Neural cell (in vitro differentiated cells): ENCODE measurements at regions not wholly inside any gene's neighbourhood (a gene's known extent, or its start where the extent isn't known, plus 50 kb on each side); places are given as distances from the start of the nearest gene placed in this dataset.

Experiments
- EP300 ChIP-seq: fragments of 450-650 bp; conservative IDR thresholded peaks from 2 replicates; pipeline ENCODE4 v1.6.1; 2014; ENCODE audit warnings: antibody characterized with exemption, mild to moderate bottlenecking, moderate library complexity; ENCODE audit not compliant: poor library complexity, severe bottlenecking
- EZH2 ChIP-seq: fragments of 200-600, 300-800 bp; shearing (Covaris generic), sonication (generic); IDR thresholded peaks from 2 replicates; pipeline ENCODE4 v1.6.1; 2014; ENCODE audit warnings: antibody characterized with exemption, low read length, borderline replicate concordance, mild to moderate bottlenecking; ENCODE audit not compliant: insufficient read depth, poor library complexity, severe bottlenecking
- MXI1 ChIP-seq: fragments of 450-650 bp; conservative IDR thresholded peaks from 2 replicates; pipeline ENCODE4 v1.6.1; 2014; ENCODE audit warnings: antibody characterized with exemption, mild to moderate bottlenecking; ENCODE audit not compliant: poor library complexity, severe bottlenecking
- POLR2AphosphoS5 ChIP-seq: IDR thresholded peaks from 2 replicates; pipeline ENCODE4 v1.6.1; 2012
- RAD21 ChIP-seq: fragments of 450-650 bp; conservative IDR thresholded peaks from 2 replicates; pipeline ENCODE4 v1.6.1; 2014; ENCODE audit warnings: antibody characterized with exemption, mild to moderate bottlenecking, moderate library complexity
- SMC3 ChIP-seq: fragments of 450-650 bp; conservative IDR thresholded peaks from 2 replicates; pipeline ENCODE4 v1.6.1; 2014; ENCODE audit warnings: antibody characterized with exemption, mild to moderate bottlenecking, moderate library complexity; ENCODE audit not compliant: poor library complexity
- TAF1 ChIP-seq: IDR thresholded peaks from 2 replicates; pipeline ENCODE4 v1.6.1; 2012; ENCODE audit warnings: low read depth
- TF ChIP-seq, protein P1 (sequence below): fragments of 450-650 bp; IDR thresholded peaks from 2 replicates; pipeline ENCODE4 v1.5.1; 2014; ENCODE audit warnings: antibody characterized with exemption, mild to moderate bottlenecking, moderate library complexity; ENCODE audit not compliant: poor library complexity, severe bottlenecking
- TF ChIP-seq, protein P2 (sequence below): IDR thresholded peaks from 2 replicates; pipeline ENCODE4 v1.6.1; 2012; ENCODE audit warnings: borderline replicate concordance

DNA sequence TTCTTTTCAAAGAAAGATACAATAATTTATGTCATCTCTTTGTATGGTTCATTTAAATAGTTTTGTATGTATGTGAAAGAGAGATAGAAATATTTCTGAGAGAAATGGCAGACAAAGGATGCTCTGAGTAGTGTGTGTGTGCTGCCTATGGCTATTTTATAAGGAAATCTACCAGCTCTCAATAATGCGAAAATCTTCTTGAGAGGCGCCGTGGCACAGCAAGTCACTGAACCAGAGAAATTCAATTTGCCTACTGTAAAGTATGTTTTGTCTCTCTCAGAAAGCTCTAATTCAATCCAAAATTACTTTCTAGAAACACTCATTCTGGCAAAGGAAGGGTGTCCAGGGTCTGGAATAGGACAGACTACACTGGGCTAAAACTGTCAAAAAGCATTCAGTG is 1981.1 kb downstream of the EFNA5 start:
- TF ChIP-seq, protein P1, sequence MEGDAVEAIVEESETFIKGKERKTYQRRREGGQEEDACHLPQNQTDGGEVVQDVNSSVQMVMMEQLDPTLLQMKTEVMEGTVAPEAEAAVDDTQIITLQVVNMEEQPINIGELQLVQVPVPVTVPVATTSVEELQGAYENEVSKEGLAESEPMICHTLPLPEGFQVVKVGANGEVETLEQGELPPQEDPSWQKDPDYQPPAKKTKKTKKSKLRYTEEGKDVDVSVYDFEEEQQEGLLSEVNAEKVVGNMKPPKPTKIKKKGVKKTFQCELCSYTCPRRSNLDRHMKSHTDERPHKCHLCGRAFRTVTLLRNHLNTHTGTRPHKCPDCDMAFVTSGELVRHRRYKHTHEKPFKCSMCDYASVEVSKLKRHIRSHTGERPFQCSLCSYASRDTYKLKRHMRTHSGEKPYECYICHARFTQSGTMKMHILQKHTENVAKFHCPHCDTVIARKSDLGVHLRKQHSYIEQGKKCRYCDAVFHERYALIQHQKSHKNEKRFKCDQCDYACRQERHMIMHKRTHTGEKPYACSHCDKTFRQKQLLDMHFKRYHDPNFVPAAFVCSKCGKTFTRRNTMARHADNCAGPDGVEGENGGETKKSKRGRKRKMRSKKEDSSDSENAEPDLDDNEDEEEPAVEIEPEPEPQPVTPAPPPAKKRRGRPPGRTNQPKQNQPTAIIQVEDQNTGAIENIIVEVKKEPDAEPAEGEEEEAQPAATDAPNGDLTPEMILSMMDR = no peak
- TF ChIP-seq, protein P2, sequence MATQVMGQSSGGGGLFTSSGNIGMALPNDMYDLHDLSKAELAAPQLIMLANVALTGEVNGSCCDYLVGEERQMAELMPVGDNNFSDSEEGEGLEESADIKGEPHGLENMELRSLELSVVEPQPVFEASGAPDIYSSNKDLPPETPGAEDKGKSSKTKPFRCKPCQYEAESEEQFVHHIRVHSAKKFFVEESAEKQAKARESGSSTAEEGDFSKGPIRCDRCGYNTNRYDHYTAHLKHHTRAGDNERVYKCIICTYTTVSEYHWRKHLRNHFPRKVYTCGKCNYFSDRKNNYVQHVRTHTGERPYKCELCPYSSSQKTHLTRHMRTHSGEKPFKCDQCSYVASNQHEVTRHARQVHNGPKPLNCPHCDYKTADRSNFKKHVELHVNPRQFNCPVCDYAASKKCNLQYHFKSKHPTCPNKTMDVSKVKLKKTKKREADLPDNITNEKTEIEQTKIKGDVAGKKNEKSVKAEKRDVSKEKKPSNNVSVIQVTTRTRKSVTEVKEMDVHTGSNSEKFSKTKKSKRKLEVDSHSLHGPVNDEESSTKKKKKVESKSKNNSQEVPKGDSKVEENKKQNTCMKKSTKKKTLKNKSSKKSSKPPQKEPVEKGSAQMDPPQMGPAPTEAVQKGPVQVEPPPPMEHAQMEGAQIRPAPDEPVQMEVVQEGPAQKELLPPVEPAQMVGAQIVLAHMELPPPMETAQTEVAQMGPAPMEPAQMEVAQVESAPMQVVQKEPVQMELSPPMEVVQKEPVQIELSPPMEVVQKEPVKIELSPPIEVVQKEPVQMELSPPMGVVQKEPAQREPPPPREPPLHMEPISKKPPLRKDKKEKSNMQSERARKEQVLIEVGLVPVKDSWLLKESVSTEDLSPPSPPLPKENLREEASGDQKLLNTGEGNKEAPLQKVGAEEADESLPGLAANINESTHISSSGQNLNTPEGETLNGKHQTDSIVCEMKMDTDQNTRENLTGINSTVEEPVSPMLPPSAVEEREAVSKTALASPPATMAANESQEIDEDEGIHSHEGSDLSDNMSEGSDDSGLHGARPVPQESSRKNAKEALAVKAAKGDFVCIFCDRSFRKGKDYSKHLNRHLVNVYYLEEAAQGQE = no peak
- TF ChIP-seq POLR2AphosphoS5 = no peak
- no peak for TF ChIP-seq RAD21
- no peak for TF ChIP-seq MXI1
- no peak for TF ChIP-seq TAF1
- TF ChIP-seq EP300 = no peak
- no peak for TF ChIP-seq EZH2
- no peak for TF ChIP-seq SMC3
